LoVo (cell line): ENCODE measurements at regions not wholly inside any gene's neighbourhood (a gene's known extent, or its start where the extent isn't known, plus 50 kb on each side); places are given as distances from the start of the nearest gene placed in this dataset.

Experiments used
- DNase-seq: peaks from one replicate; pipeline ENCODE4 v3.0.0-alpha.2; 2016; ENCODE audit warnings: low spot score

GRCh38 chr2:126990605-126991532 lies 92.2 kb downstream of the TEX51 start:
- no peak for DNase-seq

GRCh38 chr2:126994340-126994777 lies 95.7 kb downstream of the TEX51 start:
- no peak for DNase-seq

GRCh38 chr2:126995621-126996377 lies 97.1 kb downstream of the TEX51 start:
- DNase-seq = no peak

GRCh38 chr2:126996378-126996699 lies 97.6 kb downstream of the TEX51 start:
- DNase-seq = no peak
